ENCODE measurements at regions not wholly inside any gene's neighbourhood (a gene's known extent, or its start where the extent isn't known, plus 50 kb on each side); places are given as distances from the start of the nearest gene placed in this dataset.
A peak's percentile ranks its signal among the peaks of the same experiment; 100 is the strongest.

- H3K36me3 Mint-ChIP-seq (ENCODE audit: insufficient read depth, unreplicated experiment), result no peaks in the 10 kb centered on the region
- no peak overlapping the region for H3K27ac Mint-ChIP-seq (ENCODE audit: unreplicated experiment)
- CTCF ChIA-PET, result no interaction called here
Observed at GRCh38 chr11:119980431-119980830, 157.5 kb downstream of the TRIM29 start.

GRCh38 chr11:119979701-119980100 lies 158.2 kb downstream of the TRIM29 start:
- ChIA-PET POLR2A (no interaction called here), CTCF (interaction anchor here (1.3 kb wide), 1 partner anchor 12 kb away, joined by 3 read pairs; no protein-coding TSS in a partner anchor)
- BruUV-seq (replicated peaks), result no TSS peak
- H3K27ac Mint-ChIP-seq (ENCODE audit: unreplicated experiment), result no peak overlapping the region
- H3K27me3 Mint-ChIP-seq (ENCODE audit: insufficient read depth, unreplicated experiment), result peaks cover 10% of the 10 kb centered on the region
- H3K4me1 Mint-ChIP-seq (ENCODE audit: low read depth, unreplicated experiment), result peaks cover 12% of the 10 kb centered on the region
- H3K4me3 Mint-ChIP-seq (ENCODE audit: unreplicated experiment), result no peak overlapping the region
- no peaks in the 10 kb centered on the region for H3K27me3 ChIP-seq (replicated peaks; ENCODE audit: control insufficient read depth, insufficient read depth, low read length)
- H3K4me1 ChIP-seq, result peaks cover 9% of the 10 kb centered on the region
- H3K36me3 Mint-ChIP-seq (ENCODE audit: insufficient read depth, unreplicated experiment), result no peaks in the 10 kb centered on the region
- H3K9me3 Mint-ChIP-seq (ENCODE audit: unreplicated experiment), result no peaks in the 10 kb centered on the region
- intact Hi-C loops (cut with micrococcal nuclease; ENCODE audit: unreplicated experiment), result no loop called here
- H3K9me3 ChIP-seq, result no peaks in the 10 kb centered on the region
- H3K36me3 ChIP-seq (ENCODE audit: control insufficient read depth, insufficient read depth, low read length), result no peaks in the 10 kb centered on the region
- H3K4me3 ChIP-seq (ENCODE audit: low read depth, low read length), result no peak overlapping the region
- no peak for TF ChIP-seq CTCF (IDR thresholded peaks at IDR 0.05; ENCODE audit: insufficient read depth in 1 of 2, low read depth in 1 of 2, low read length in 1 of 2, severe bottlenecking in 1 of 2, unreplicated experiment in 1 of 2)
- peak in 1 of 2 experiments; percentile 29 for DNase-seq

More at GRCh38 chr11:119980431-119980830, 157.5 kb downstream of the TRIM29 start:
- POLR2A ChIA-PET, result no interaction called here
- H3K27me3 ChIP-seq (replicated peaks; ENCODE audit: control insufficient read depth, insufficient read depth, low read length), result no peaks in the 10 kb centered on the region
- Mint-ChIP-seq H3K9me3 (ENCODE audit: unreplicated experiment) (no peaks in the 10 kb centered on the region), H3K4me3 (ENCODE audit: unreplicated experiment) (no peak overlapping the region), H3K27me3 (ENCODE audit: insufficient read depth, unreplicated experiment) (peaks cover 15% of the 10 kb centered on the region), H3K4me1 (ENCODE audit: low read depth, unreplicated experiment) (peaks cover 12% of the 10 kb centered on the region)
- H3K36me3 ChIP-seq (ENCODE audit: control insufficient read depth, insufficient read depth, low read length), result no peaks in the 10 kb centered on the region
- no peak for DNase-seq
- BruUV-seq (replicated peaks), result no TSS peak
- TF ChIP-seq CTCF (IDR thresholded peaks at IDR 0.05; ENCODE audit: insufficient read depth in 1 of 2, low read depth in 1 of 2, low read length in 1 of 2, severe bottlenecking in 1 of 2, unreplicated experiment in 1 of 2), result no peak
- no peak overlapping the region for H3K4me3 ChIP-seq (ENCODE audit: low read depth, low read length)
- H3K4me1 ChIP-seq, result peaks cover 8% of the 10 kb centered on the region
- H3K9me3 ChIP-seq, result no peaks in the 10 kb centered on the region
- intact Hi-C loops (cut with micrococcal nuclease; ENCODE audit: unreplicated experiment), result no loop called here

- peaks cover 12% of the 10 kb centered on the region for H3K4me1 Mint-ChIP-seq (ENCODE audit: low read depth, unreplicated experiment)
- no peaks in the 10 kb centered on the region for H3K36me3 Mint-ChIP-seq (ENCODE audit: insufficient read depth, unreplicated experiment)
- Histone ChIP-seq H3K4me3 (ENCODE audit: low read depth, low read length) (no peak overlapping the region), H3K27me3 (replicated peaks; ENCODE audit: control insufficient read depth, insufficient read depth, low read length) (no peaks in the 10 kb centered on the region), H3K36me3 (ENCODE audit: control insufficient read depth, insufficient read depth, low read length) (no peaks in the 10 kb centered on the region), H3K4me1 (peaks cover 13% of the 10 kb centered on the region), H3K9me3 (no peaks in the 10 kb centered on the region)
- no peaks in the 10 kb centered on the region for H3K9me3 Mint-ChIP-seq (ENCODE audit: unreplicated experiment)
- intact Hi-C loops (cut with micrococcal nuclease; ENCODE audit: unreplicated experiment), result no loop called here
- POLR2A ChIA-PET, result no interaction called here
- no peak overlapping the region for H3K4me3 Mint-ChIP-seq (ENCODE audit: unreplicated experiment)
- no peak overlapping the region for H3K27ac Mint-ChIP-seq (ENCODE audit: unreplicated experiment)
- CTCF ChIA-PET, result interaction anchor here (1.3 kb wide), 1 partner anchor 13 kb away, joined by 3 read pairs; no protein-coding TSS in a partner anchor
- peak in 1 of 2 experiments; percentile 29 for DNase-seq
- no peak for TF ChIP-seq CTCF (IDR thresholded peaks at IDR 0.05; ENCODE audit: insufficient read depth in 1 of 2, low read depth in 1 of 2, low read length in 1 of 2, severe bottlenecking in 1 of 2, unreplicated experiment in 1 of 2)
- BruUV-seq (replicated peaks), result no TSS peak
- H3K27me3 Mint-ChIP-seq (ENCODE audit: insufficient read depth, unreplicated experiment), result peaks cover 10% of the 10 kb centered on the region
Observed at GRCh38 chr11:119978696-119979095, 159.2 kb downstream of the TRIM29 start.

Measured in Caco-2 (cell line).